Caco-2 (cell line): ENCODE measurements at regions not wholly inside any gene's neighbourhood (a gene's known extent, or its start where the extent isn't known, plus 50 kb on each side); places are given as distances from the start of the nearest gene placed in this dataset.

Experiments used
- BruUV-seq: library from RNA; stranded (reverse); fragments of 400-500 nt; replicated peaks from 2 replicates; lab custom pipeline; 2021; lab: Mats Ljungman, UMichigan
- CTCF ChIA-PET: fragments of 300-600 bp; sonication (Branson Sonifier 250); formaldehyde crosslinking; loops from one replicate; lab custom pipeline; 2022; ENCODE audit warnings: antibody characterized with exemption; lab: Charles Lee
- POLR2A ChIA-PET: fragments of 300-600 bp; sonication (Branson Sonifier 250); formaldehyde crosslinking; loops from one replicate; lab custom pipeline; 2022; ENCODE audit warnings: antibody characterized with exemption; lab: Charles Lee
- DNase-seq, 2 experiments: peaks; one replicate each; pipeline versions ENCODE4 v3.0.0 to v3.0.0-alpha.2; 2020 to 2022
- H3K27me3 ChIP-seq: replicated peaks from 2 replicates; pipeline ENCODE4 v1.6.0; 2011; ENCODE audit warnings: low read length; ENCODE audit not compliant: control insufficient read depth, insufficient read depth
- H3K36me3 ChIP-seq: 2 replicates; pipeline ENCODE4 v1.5.1; 2011; ENCODE audit warnings: low read length; ENCODE audit not compliant: control insufficient read depth, insufficient read depth
- H3K4me1 ChIP-seq: fragments of 250-450 bp; sonication (Bioruptor Pico); 2 replicates; pipeline ENCODE4 v1.5.1; 2020; ENCODE audit warnings: mild to moderate bottlenecking
- H3K4me3 ChIP-seq: 2 replicates; pipeline ENCODE4 v1.5.1; 2011; ENCODE audit warnings: low read depth, mild to moderate bottlenecking, control low read depth, low read length
- H3K9me3 ChIP-seq: fragments of 250-450 bp; sonication (Bioruptor Pico); 2 replicates; pipeline ENCODE4 v1.5.1; 2020; ENCODE audit warnings: mild to moderate bottlenecking, moderate library complexity
- H3K27ac Mint-ChIP-seq: one replicate; pipeline ENCODE4 v1.8.0; 2022; ENCODE audit warnings: mixed read lengths; ENCODE audit not compliant: unreplicated experiment
- H3K27me3 Mint-ChIP-seq: one replicate; pipeline ENCODE4 v1.8.0; 2022; ENCODE audit warnings: mixed read lengths; ENCODE audit not compliant: insufficient read depth, unreplicated experiment
- H3K36me3 Mint-ChIP-seq: one replicate; pipeline ENCODE4 v1.8.0; 2022; ENCODE audit warnings: mild to moderate bottlenecking, mixed read lengths; ENCODE audit not compliant: insufficient read depth, unreplicated experiment
- H3K4me1 Mint-ChIP-seq: one replicate; pipeline ENCODE4 v1.8.0; 2022; ENCODE audit warnings: low read depth, mixed read lengths; ENCODE audit not compliant: unreplicated experiment
- H3K4me3 Mint-ChIP-seq: one replicate; pipeline ENCODE4 v1.8.0; 2022; ENCODE audit warnings: mild to moderate bottlenecking, moderate library complexity, mixed read lengths; ENCODE audit not compliant: unreplicated experiment
- H3K9me3 Mint-ChIP-seq: one replicate; pipeline ENCODE4 v1.8.0; 2022; ENCODE audit warnings: mixed read lengths; ENCODE audit not compliant: unreplicated experiment
- CTCF ChIP-seq, 2 experiments: fragments of 200-600 bp in 1 of 2; IDR thresholded peaks; 1 replicate in 1 of 2; 2 replicates in 1 of 2; pipeline versions ENCODE4 v1.5.1 to v1.8.0; 2011 to 2022; ENCODE audit warnings: antibody characterized with exemption in 1 of 2, control low read depth in 1 of 2, inconsistent platforms in 1 of 2, low read depth in 1 of 2, low read length in 1 of 2, mild to moderate bottlenecking in 1 of 2, moderate library complexity in 1 of 2; ENCODE audit not compliant: insufficient read depth in 1 of 2, severe bottlenecking in 1 of 2, unreplicated experiment in 1 of 2
- intact Hi-C: fragments of 100-400 bp; cut with micrococcal nuclease; formaldehyde crosslinking; loops from one replicate; pipeline ENCODE4 v1.10.0; 2022; ENCODE audit not compliant: unreplicated experiment

GRCh38 chr20:53828682-53829254 is 235.1 kb upstream of the ZNF217 start:
- Mint-ChIP-seq H3K9me3 (peaks cover 9% of the 10 kb centered on the region), H3K36me3 (no peaks in the 10 kb centered on the region), H3K27me3 (no peaks in the 10 kb centered on the region), H3K4me1 (peaks cover 45% of the 10 kb centered on the region), H3K27ac (peak overlapping the region; percentile 81), H3K4me3 (peak overlapping the region; percentile 65)
- Histone ChIP-seq H3K4me3 (0 out of 2 replicates have a peak overlapping the region, but pooled peaks have one; percentile 8), H3K4me1 (peaks cover 35% of the 10 kb centered on the region), H3K27me3 (no peaks in the 10 kb centered on the region), H3K9me3 (no peaks in the 10 kb centered on the region), H3K36me3 (no peaks in the 10 kb centered on the region)
- TSS peak; percentile 86 for BruUV-seq
- POLR2A ChIA-PET, result interaction anchor here (0.7 kb wide), 1 partner anchor 90 kb away, joined by 3 read pairs; no protein-coding TSS in a partner anchor
- peak in 1 of 2 experiments; percentile 41 for TF ChIP-seq CTCF (IDR thresholded peaks at IDR 0.05; ENCODE audit: insufficient read depth in 1 of 2, low read depth in 1 of 2, low read length in 1 of 2, severe bottlenecking in 1 of 2, unreplicated experiment in 1 of 2)
- DNase-seq, result peak in 1 of 2 experiments; percentile 47
- CTCF ChIA-PET, result interaction anchor here (0.6 to 1.2 kb wide), 4 partner anchors 23 to 65 kb away, joined by 3 to 4 read pairs (median 3); no protein-coding TSS in a partner anchor
- intact Hi-C loops, result loop anchor here (1.0 to 2.0 kb wide), 4 partner anchors 27 to 64 kb away; no protein-coding TSS in a partner anchor

GRCh38 chr20:53828088-53828681 is 234.5 kb upstream of the ZNF217 start:
- no TSS peak for BruUV-seq
- intact Hi-C loops, result loop anchor here (2.0 kb wide), 3 partner anchors 39 to 63 kb away; no protein-coding TSS in a partner anchor
- TF ChIP-seq CTCF (IDR thresholded peaks at IDR 0.05; ENCODE audit: insufficient read depth in 1 of 2, low read depth in 1 of 2, low read length in 1 of 2, severe bottlenecking in 1 of 2, unreplicated experiment in 1 of 2), result no peak
- ChIA-PET POLR2A (interaction anchor here (0.7 kb wide), 1 partner anchor 89 kb away, joined by 3 read pairs; no protein-coding TSS in a partner anchor), CTCF (interaction anchor here (1.1 kb wide), 1 partner anchor 64 kb away, joined by 3 read pairs; no protein-coding TSS in a partner anchor)
- no peak overlapping the region for H3K4me3 ChIP-seq
- H3K27me3 Mint-ChIP-seq, result no peaks in the 10 kb centered on the region
- peak overlapping the region; percentile 81 for H3K27ac Mint-ChIP-seq
- peaks cover 35% of the 10 kb centered on the region for H3K4me1 ChIP-seq
- no peaks in the 10 kb centered on the region for H3K36me3 ChIP-seq
- no peaks in the 10 kb centered on the region for H3K36me3 Mint-ChIP-seq
- H3K4me1 Mint-ChIP-seq, result peaks cover 45% of the 10 kb centered on the region
- H3K9me3 ChIP-seq, result no peaks in the 10 kb centered on the region
- peaks cover 9% of the 10 kb centered on the region for H3K9me3 Mint-ChIP-seq
- H3K4me3 Mint-ChIP-seq, result peak overlapping the region; percentile 65
- no peaks in the 10 kb centered on the region for H3K27me3 ChIP-seq
- DNase-seq, result no peak

GRCh38 chr20:53827292-53828087 is 233.9 kb upstream of the ZNF217 start:
- peaks cover 35% of the 10 kb centered on the region for H3K4me1 ChIP-seq
- H3K36me3 ChIP-seq, result no peaks in the 10 kb centered on the region
- no peak overlapping the region for H3K27ac Mint-ChIP-seq
- intact Hi-C loops, result loop anchor here (2.0 kb wide), 3 partner anchors 39 to 63 kb away; no protein-coding TSS in a partner anchor
- no peaks in the 10 kb centered on the region for H3K27me3 Mint-ChIP-seq
- no peaks in the 10 kb centered on the region for H3K36me3 Mint-ChIP-seq
- DNase-seq, result no peak
- H3K4me1 Mint-ChIP-seq, result peaks cover 45% of the 10 kb centered on the region
- H3K4me3 ChIP-seq, result no peak overlapping the region
- H3K27me3 ChIP-seq, result no peaks in the 10 kb centered on the region
- no peaks in the 10 kb centered on the region for H3K9me3 ChIP-seq
- H3K9me3 Mint-ChIP-seq, result peaks cover 3% of the 10 kb centered on the region
- ChIA-PET CTCF (interaction anchor here (1.2 kb wide), 1 partner anchor 248 kb away, joined by 4 read pairs; no protein-coding TSS in a partner anchor), POLR2A (no interaction called here)
- no peak overlapping the region for H3K4me3 Mint-ChIP-seq
- TF ChIP-seq CTCF (IDR thresholded peaks at IDR 0.05; ENCODE audit: insufficient read depth in 1 of 2, low read depth in 1 of 2, low read length in 1 of 2, severe bottlenecking in 1 of 2, unreplicated experiment in 1 of 2), result no peak
- BruUV-seq, result no TSS peak
